ENCODE measurements at regions not wholly inside any gene's neighbourhood (a gene's known extent, or its start where the extent isn't known, plus 50 kb on each side); places are given as distances from the start of the nearest gene placed in this dataset.

- TF ChIP-seq, protein P1, sequence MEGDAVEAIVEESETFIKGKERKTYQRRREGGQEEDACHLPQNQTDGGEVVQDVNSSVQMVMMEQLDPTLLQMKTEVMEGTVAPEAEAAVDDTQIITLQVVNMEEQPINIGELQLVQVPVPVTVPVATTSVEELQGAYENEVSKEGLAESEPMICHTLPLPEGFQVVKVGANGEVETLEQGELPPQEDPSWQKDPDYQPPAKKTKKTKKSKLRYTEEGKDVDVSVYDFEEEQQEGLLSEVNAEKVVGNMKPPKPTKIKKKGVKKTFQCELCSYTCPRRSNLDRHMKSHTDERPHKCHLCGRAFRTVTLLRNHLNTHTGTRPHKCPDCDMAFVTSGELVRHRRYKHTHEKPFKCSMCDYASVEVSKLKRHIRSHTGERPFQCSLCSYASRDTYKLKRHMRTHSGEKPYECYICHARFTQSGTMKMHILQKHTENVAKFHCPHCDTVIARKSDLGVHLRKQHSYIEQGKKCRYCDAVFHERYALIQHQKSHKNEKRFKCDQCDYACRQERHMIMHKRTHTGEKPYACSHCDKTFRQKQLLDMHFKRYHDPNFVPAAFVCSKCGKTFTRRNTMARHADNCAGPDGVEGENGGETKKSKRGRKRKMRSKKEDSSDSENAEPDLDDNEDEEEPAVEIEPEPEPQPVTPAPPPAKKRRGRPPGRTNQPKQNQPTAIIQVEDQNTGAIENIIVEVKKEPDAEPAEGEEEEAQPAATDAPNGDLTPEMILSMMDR (conservative IDR thresholded peaks at IDR 0.05 in 1 of 2, IDR thresholded peaks at IDR 0.05 in 1 of 2; ENCODE audit: low read depth in 1 of 2, low read length in 2 of 2), result no peak
- TF ChIP-seq EZH2 (IDR thresholded peaks at IDR 0.05; ENCODE audit: low read length, missing control alignments), result no peak
These were observed 298.2 kb upstream of the ESRRG start for GRCh38 chr1:217021400-217021799.

Data from fibroblast of lung (primary cell).